ENCODE measurements at regions not wholly inside any gene's neighbourhood (a gene's known extent, or its start where the extent isn't known, plus 50 kb on each side); places are given as distances from the start of the nearest gene placed in this dataset.

DNA sequence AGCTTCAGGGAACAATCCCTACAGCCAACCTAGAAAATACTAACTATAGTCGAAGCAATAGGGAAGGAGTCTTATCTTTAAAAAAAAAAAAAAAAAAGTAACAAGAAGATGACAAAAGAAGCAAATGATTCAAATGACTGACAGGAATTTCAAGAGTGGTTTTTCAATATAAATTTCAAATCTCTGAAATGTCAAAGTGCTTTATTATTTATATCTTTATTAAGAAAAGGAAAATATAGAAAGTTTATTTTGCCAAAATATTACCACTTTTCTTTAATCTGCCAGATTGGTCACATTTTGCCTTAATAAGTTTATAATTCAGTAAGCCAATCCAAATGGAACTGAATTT is 63.5 kb upstream of the HNRNPA3 start:
- no peaks in the 10 kb centered on the region for H3K36me3 ChIP-seq (replicated peaks; ENCODE audit: insufficient read depth, low read depth)
- no peak overlapping the region for H3K27ac ChIP-seq
- H3K4me2 ChIP-seq: no peak overlapping the region
- H4K20me1 ChIP-seq (ENCODE audit: insufficient read depth, poor library complexity, severe bottlenecking): no peaks in the 10 kb centered on the region
- 0% methylated on average over 1 of the region's 1 CpG for WGBS (ENCODE audit: low lambda C conversion rate, missing lambda C conversion rate)
- TF ChIP-seq, protein P1, sequence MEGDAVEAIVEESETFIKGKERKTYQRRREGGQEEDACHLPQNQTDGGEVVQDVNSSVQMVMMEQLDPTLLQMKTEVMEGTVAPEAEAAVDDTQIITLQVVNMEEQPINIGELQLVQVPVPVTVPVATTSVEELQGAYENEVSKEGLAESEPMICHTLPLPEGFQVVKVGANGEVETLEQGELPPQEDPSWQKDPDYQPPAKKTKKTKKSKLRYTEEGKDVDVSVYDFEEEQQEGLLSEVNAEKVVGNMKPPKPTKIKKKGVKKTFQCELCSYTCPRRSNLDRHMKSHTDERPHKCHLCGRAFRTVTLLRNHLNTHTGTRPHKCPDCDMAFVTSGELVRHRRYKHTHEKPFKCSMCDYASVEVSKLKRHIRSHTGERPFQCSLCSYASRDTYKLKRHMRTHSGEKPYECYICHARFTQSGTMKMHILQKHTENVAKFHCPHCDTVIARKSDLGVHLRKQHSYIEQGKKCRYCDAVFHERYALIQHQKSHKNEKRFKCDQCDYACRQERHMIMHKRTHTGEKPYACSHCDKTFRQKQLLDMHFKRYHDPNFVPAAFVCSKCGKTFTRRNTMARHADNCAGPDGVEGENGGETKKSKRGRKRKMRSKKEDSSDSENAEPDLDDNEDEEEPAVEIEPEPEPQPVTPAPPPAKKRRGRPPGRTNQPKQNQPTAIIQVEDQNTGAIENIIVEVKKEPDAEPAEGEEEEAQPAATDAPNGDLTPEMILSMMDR (IDR thresholded peaks at IDR 0.05; ENCODE audit: poor library complexity): no peak
- TF ChIP-seq EZH2 (IDR thresholded peaks at IDR 0.05; ENCODE audit: borderline replicate concordance): no peak
- TF ChIP-seq EZH2phosphoT487 (IDR thresholded peaks at IDR 0.05; ENCODE audit: low read depth, severe bottlenecking, unreplicated experiment): no peak
- H3K4me3 ChIP-seq: no peak overlapping the region
- DNase-seq (ENCODE audit: low spot score): no peak
- peaks cover 35% of the 10 kb centered on the region for H3K27me3 ChIP-seq
- H3K9me2 ChIP-seq (replicated peaks; ENCODE audit: insufficient read depth): no peaks in the 10 kb centered on the region
- peaks cover 9% of the 10 kb centered on the region for H3K4me1 ChIP-seq (ENCODE audit: insufficient read depth)
- H3K9me3 ChIP-seq (ENCODE audit: low read depth): no peaks in the 10 kb centered on the region
- H2AFZ ChIP-seq: no peak overlapping the region
- no peaks in the 10 kb centered on the region for H3K79me2 ChIP-seq

DNA sequence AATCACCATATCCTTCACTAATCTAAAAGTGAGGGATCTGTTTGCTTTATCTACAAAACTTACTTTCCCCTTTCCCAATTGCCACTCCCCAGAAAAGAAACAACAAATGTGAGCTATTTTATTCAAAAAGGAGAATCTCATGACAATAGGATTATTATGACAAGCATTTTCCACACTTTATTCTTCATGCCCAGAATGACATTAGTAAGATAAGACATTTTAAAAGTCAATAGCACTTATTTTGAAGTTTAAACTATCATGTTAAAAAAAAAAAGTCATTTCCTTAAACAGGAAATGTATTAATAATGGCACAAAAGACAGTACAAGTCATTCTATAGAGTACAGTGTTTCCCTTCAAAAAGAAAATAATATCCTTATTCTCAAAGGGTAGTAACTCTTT is 58.8 kb upstream of the HNRNPA3 start:
- H3K79me2 ChIP-seq: no peaks in the 10 kb centered on the region
- H3K36me3 ChIP-seq (replicated peaks; ENCODE audit: insufficient read depth, low read depth): no peaks in the 10 kb centered on the region
- peaks cover 21% of the 10 kb centered on the region for H3K27me3 ChIP-seq
- no peaks in the 10 kb centered on the region for H3K4me1 ChIP-seq (ENCODE audit: insufficient read depth)
- no peaks in the 10 kb centered on the region for H3K9me3 ChIP-seq (ENCODE audit: low read depth)
- no peak overlapping the region for H3K4me3 ChIP-seq
- no peaks in the 10 kb centered on the region for H4K20me1 ChIP-seq (ENCODE audit: insufficient read depth, poor library complexity, severe bottlenecking)
- H3K27ac ChIP-seq: no peak overlapping the region
- no peak overlapping the region for H3K4me2 ChIP-seq
- no peak for DNase-seq (ENCODE audit: low spot score)
- H3K9me2 ChIP-seq (replicated peaks; ENCODE audit: insufficient read depth): no peaks in the 10 kb centered on the region
- H2AFZ ChIP-seq: no peak overlapping the region
- no peak for TF ChIP-seq EZH2 (IDR thresholded peaks at IDR 0.05; ENCODE audit: borderline replicate concordance)
- TF ChIP-seq, protein P1 (IDR thresholded peaks at IDR 0.05; ENCODE audit: poor library complexity): no peak
- no peak for TF ChIP-seq EZH2phosphoT487 (IDR thresholded peaks at IDR 0.05; ENCODE audit: low read depth, severe bottlenecking, unreplicated experiment)

DNA sequence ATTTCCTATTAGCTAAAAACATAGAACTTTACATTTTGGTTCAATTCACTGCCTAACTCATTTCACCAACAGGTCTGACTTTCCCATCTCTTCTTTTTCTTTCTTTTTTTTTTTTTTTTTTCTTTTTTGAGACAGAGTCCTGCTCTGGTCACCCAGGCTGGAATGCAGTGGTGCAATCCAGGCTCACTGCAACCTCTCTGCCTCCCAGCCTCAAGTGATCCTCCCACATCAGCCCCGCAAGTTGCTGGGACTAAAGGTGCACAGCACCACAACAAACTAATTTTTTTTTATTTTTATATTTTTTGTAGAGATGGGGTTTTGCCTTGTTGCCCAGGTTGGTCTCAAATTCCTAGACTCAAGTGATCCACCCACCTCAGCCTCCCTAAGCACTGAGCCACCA is 57.8 kb upstream of the HNRNPA3 start:
- H3K4me1 ChIP-seq (ENCODE audit: insufficient read depth): no peaks in the 10 kb centered on the region
- no peak overlapping the region for H3K27ac ChIP-seq
- H4K20me1 ChIP-seq (ENCODE audit: insufficient read depth, poor library complexity, severe bottlenecking): no peaks in the 10 kb centered on the region
- TF ChIP-seq EZH2 (IDR thresholded peaks at IDR 0.05; ENCODE audit: borderline replicate concordance) (no peak), EZH2phosphoT487 (IDR thresholded peaks at IDR 0.05; ENCODE audit: low read depth, severe bottlenecking, unreplicated experiment) (no peak)
- H3K4me2 ChIP-seq: no peak overlapping the region
- H3K36me3 ChIP-seq (replicated peaks; ENCODE audit: insufficient read depth, low read depth): no peaks in the 10 kb centered on the region
- H3K4me3 ChIP-seq: no peak overlapping the region
- peaks cover 16% of the 10 kb centered on the region for H3K27me3 ChIP-seq
- DNase-seq (ENCODE audit: low spot score): no peak
- 100% methylated on average over 1 of the region's 1 CpG for WGBS (ENCODE audit: low lambda C conversion rate, missing lambda C conversion rate)
- no peaks in the 10 kb centered on the region for H3K9me3 ChIP-seq (ENCODE audit: low read depth)
- no peaks in the 10 kb centered on the region for H3K79me2 ChIP-seq
- H3K9me2 ChIP-seq (replicated peaks; ENCODE audit: insufficient read depth): no peaks in the 10 kb centered on the region
- no peak overlapping the region for H2AFZ ChIP-seq

DNA sequence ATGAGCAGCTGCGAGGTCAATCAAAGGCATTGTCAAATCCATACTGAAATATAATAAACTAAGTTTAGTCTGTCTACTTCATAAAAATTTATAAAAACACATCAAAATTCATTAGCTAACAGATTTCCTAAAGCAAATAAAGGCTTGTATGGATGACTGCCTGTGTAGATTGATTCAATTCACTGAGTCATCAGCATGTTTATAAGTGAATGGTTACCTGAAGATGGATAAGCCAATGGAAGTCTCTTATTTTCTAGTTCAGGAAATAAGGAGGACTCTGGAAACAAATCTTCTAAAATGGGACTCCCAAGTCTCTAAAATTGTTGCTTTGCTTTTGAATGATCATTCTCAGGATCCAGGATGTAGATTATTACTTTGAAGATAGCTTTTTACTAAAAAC is 57.0 kb upstream of the HNRNPA3 start:
- H4K20me1 ChIP-seq (ENCODE audit: insufficient read depth, poor library complexity, severe bottlenecking): no peaks in the 10 kb centered on the region
- WGBS (ENCODE audit: low lambda C conversion rate, missing lambda C conversion rate): 100% methylated on average over 1 of the region's 1 CpG
- H3K27me3 ChIP-seq: peaks cover 9% of the 10 kb centered on the region
- H3K4me1 ChIP-seq (ENCODE audit: insufficient read depth): no peaks in the 10 kb centered on the region
- H3K27ac ChIP-seq: no peak overlapping the region
- no peak for TF ChIP-seq EZH2 (IDR thresholded peaks at IDR 0.05; ENCODE audit: borderline replicate concordance)
- TF ChIP-seq EZH2phosphoT487 (IDR thresholded peaks at IDR 0.05; ENCODE audit: low read depth, severe bottlenecking, unreplicated experiment): no peak
- TF ChIP-seq, protein P1 (IDR thresholded peaks at IDR 0.05; ENCODE audit: poor library complexity): no peak
- no peaks in the 10 kb centered on the region for H3K9me3 ChIP-seq (ENCODE audit: low read depth)
- DNase-seq (ENCODE audit: low spot score): no peak
- H3K4me3 ChIP-seq: no peak overlapping the region
- no peaks in the 10 kb centered on the region for H3K36me3 ChIP-seq (replicated peaks; ENCODE audit: insufficient read depth, low read depth)
- no peak overlapping the region for H3K4me2 ChIP-seq
- no peaks in the 10 kb centered on the region for H3K79me2 ChIP-seq
- H2AFZ ChIP-seq: no peak overlapping the region
- no peaks in the 10 kb centered on the region for H3K9me2 ChIP-seq (replicated peaks; ENCODE audit: insufficient read depth)
